Stimulated activated CD8-positive, alpha-beta memory T cell treated with anti-CD3 and anti-CD28 coated beads, Interleukin-2, amount 100 ng/mL, for 1 hour (primary cell): ENCODE measurements at regions not wholly inside any gene's neighbourhood (a gene's known extent, or its start where the extent isn't known, plus 50 kb on each side); places are given as distances from the start of the nearest gene placed in this dataset.
"Not testable (repeated sequence)": the region's sequence is repeated elsewhere in the genome, so short reads cannot be mapped to it uniquely, and the experiment has no call there.

Experiments
- DNase-seq, 2 donors: peaks; one replicate each; pipeline ENCODE4 v3.0.0-alpha.2; 2020; ENCODE audit warnings: low read depth in 2 of 2

GRCh38 chr2:133624551-133624950 lies 56.3 kb upstream of the NCKAP5 start:
- DNase-seq: no peak

GRCh38 chr2:133627741-133628140 lies 59.5 kb upstream of the NCKAP5 start:
- DNase-seq: no peak

DNA sequence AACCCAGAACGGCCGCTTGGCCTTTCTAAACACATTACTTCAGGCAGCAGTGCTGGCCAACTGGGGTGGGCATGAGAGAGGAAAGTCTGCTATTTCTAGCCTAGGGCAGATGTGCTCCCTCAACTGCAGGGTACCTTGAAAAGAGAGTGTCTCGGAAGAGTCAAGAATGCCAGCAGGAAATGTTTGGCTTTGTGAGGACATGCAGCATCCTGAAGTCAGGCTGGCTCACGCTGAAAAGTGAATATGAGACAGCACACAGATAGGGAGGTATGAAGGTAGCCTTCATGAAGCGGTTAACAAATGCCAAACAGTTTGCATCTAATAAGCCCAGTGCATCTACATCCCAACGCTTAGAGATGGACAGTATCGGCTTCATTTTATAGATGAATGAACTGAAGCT lies 65.0 kb upstream of the NCKAP5 start:
- no peak for DNase-seq

DNA sequence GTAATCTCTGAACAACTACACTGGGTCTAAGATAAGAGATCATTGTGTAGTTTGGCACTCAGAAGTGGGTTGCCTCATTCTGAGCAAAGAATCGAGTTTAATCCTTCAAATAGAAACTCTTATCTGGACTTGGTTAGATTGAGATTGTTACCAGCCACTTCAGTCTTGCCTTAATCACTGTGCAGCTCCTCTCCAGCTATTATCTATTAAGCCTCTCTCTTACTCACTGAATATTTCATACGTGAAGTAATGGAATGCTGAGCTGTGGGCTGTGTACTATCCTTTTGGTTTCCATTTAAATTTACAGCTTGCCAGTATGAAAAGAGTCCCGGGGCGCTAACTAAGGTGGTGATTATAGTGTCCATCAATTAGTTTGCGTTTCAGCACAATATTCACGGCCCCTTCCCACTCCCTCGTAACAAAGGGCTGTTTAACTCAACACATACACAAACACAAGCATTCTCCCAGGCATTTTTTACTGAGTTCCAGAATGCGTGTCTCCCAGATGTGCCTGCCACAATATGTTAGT lies 65.7 kb upstream of the NCKAP5 start:
- DNase-seq: no peak

DNA sequence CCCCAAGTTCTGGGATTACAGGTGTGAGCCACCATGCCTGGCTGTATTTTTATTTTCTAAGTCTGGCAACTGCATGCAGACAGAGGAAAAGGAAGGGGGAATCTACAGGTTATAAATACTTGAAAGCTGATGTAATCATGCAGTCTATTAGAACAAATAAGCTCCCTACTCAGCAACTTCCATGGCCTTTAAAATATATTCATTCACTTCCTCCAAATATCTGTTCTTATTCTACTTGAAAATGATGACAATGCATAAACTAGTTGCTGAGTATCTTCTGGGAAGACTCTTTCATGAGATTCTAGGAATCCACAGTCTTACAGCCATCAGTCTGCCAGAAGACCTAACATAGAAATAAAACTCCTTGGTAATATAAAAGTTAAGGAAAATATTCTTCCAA lies 66.9 kb upstream of the NCKAP5 start:
- no peak for DNase-seq

DNA sequence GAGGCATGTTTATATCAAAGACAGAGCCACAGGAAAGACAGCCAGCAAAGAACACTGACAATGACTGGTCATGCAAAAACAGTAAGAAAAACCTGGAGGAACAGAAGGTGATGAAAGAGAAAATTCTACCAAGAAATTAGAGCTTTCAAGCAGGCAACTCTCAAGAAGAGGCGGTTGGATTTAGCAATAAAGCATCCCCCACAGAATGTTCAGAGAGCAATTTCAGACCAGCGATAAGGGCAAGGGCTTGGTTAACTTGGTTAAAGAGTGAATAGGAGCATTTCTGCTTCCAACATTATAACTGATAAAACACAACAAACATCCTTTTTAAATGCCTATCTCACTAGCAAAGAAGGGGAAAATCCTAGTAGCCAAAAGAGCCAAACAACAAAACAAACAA lies 68.0 kb upstream of the NCKAP5 start:
- DNase-seq: no peak

- no peak for DNase-seq
Observed at GRCh38 chr2:133640103-133640502, 71.8 kb upstream of the NCKAP5 start.

DNA sequence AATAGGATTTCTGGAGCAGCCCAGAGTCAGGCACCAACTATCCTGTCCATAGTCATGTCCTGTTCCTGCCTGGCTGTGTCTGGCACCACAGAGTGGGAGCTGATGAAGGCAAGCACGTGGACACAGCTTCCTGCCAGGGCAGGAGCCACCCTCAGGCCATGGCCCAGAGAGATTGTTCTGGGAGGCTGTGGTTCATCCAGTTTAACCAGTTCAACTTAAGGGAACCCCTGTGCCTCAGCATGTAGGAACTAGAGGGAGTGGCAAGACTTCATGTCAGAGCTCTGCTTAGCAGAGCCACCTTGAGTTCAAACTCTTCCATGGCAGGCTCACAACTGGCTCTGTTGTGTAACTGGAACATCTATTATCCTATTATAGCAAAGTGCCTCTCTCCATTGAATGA lies 73.2 kb upstream of the NCKAP5 start:
- no peak for DNase-seq

GRCh38 chr2:133641942-133642725 lies 73.9 kb upstream of the NCKAP5 start:
- no peak for DNase-seq

DNA sequence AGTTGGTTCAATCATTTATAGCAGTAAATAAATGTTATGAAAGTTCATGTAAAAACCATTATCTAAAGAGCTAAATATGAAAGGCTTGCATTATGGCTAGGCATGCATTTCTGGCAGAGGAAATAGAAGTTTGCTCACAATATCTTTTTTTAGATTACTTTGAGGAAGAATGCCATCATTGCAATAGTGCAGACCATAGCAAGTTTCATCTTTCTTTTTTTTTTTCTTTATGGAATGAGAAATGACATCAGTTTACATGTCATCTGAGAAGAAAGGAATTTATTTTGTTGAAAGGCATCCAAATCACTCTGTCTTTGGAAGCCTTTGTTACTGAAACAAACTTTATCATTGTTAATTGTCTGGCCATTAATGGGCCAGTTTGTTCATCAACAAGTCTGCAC lies 74.5 kb upstream of the NCKAP5 start:
- no peak for DNase-seq

DNA sequence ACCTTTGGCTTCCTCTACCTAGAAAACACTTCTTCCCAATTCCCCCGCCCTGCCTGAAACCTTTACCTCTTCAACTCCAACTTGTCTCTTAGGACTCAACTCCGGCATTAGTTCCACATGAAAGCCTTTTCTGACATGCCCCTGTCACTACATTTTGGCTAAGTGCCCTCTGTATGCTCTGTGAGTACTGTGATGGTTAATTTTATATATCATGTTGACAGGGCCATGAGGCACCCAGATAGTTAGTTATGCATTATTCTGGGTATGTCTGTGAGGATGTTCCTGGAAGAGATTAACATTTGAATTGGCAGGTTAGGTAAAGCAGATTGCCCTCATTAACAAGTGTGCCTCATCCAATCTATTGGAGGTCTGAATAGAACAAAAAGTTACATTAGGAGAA lies 75.6 kb upstream of the NCKAP5 start:
- no peak for DNase-seq

DNA sequence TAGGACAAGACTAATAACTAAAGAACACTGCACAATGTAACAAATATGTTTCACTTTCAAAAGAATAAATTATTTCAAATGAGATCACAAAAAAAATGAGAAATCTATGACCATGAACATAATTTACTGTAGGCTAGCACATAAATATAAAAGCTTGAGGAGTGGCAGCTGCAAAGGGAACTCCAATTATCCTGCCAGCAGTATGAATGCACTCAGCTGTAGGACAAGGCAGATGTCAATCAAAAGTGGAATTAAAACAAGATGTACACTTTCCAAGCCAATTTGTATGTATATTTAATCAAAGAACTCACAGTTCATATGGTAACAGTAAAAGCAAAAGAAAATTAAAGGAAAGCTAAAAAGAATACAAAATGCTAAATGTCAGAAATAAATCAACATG lies 76.6 kb upstream of the NCKAP5 start:
- DNase-seq: no peak

GRCh38 chr2:133647386-133647785 lies 79.1 kb upstream of the NCKAP5 start:
- not testable (repeated sequence) for DNase-seq

GRCh38 chr2:133651861-133652260 lies 83.6 kb upstream of the NCKAP5 start:
- DNase-seq: no peak

GRCh38 chr2:133652398-133652797 lies 84.1 kb upstream of the NCKAP5 start:
- DNase-seq: no peak

DNA sequence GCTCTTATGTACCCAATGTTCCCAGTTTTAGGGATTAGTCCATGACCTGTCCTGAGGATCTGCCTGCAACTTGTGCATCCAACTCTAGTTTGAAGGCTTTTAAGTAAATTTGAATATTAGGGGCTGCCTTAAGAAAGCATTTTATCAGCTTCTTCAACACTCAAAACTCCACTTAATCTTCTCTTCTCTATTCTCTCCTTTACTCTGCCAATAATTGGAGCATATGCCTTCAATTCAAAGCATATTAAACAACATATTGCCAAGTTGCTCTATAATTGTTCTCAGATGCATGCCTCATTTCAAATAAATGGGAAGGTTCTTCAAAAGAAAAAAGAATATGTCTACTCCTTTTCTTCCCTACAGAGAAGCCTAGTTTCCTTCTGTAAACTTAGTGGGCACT lies 84.8 kb upstream of the NCKAP5 start:
- no peak for DNase-seq

DNA sequence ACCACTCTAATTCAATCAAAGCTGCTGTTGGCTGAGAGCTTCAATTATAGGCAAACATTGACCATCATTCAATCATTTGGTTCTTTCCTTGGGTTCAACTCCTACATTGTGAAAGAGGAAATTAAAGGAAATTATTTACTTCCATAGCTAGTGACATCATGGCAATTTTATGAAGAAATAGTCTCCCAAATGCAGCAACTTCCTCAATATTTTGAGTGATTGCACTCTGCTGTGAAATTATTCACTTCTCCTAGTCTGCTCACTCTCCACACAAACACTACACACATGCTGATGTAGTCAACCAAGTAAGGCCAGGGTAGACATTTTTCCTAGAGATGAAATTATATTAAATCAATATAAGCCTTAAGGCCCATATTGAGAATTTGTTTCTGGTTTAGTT lies 86.7 kb upstream of the NCKAP5 start:
- DNase-seq: no peak

DNA sequence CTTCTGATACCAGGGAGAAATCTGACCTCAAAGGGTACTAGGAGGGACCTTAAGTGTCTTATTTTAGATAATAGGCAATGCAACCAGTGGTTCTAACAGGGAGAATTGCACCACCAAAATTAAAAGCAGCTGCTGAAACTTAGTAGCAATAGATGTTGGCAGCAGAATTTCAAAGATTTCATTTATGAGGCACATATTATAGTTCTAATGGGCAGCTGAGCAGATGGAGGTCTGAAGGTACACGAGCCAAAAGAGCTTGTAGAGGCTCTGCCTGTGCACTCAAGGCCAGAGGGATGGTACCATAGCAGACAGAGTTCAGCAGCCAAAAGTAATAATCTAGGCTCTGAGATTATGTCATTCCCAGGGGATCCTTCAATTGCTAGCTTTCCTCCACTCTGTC lies 87.3 kb upstream of the NCKAP5 start:
- no peak for DNase-seq

DNA sequence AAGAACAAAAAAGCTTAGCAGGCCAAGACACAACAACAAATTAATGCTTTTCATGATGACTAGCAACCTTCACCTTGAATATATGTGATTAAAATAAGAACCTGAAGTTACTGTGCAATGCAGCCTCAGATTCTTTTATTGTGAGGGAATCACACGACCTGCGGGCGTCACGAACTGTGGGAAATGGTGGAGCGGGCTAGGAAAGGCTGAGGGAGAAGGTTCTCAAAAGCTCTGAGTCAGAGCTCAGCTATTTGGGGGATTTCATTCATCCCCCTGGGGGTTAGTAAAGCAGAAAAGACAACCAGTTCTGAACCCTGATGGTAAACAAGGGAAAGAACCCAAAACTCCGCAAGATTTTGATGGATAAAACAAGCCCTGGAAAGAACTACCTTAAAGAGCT lies 89.3 kb upstream of the NCKAP5 start:
- DNase-seq: no peak

GRCh38 chr2:133658020-133658903 lies 90.0 kb upstream of the NCKAP5 start:
- DNase-seq: no peak

DNA sequence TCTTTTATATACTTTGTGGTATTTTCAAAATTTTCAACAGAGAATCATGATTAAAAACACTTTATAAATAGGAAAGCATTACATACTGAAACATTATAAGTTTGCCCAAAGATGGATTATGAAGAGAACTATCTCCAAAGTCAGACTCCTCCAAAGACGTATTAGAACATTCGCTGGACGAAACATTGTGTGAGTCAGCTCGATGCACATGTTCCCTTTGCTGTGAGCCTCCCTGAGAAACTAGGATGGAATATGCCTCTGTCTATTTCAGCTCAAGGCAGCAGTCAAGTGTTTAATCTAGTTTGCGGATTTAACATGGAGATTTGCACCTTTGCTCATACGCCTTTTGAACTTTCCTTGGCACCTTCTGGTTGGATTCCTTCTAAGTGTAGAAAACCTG lies 92.2 kb upstream of the NCKAP5 start:
- no peak for DNase-seq

DNA sequence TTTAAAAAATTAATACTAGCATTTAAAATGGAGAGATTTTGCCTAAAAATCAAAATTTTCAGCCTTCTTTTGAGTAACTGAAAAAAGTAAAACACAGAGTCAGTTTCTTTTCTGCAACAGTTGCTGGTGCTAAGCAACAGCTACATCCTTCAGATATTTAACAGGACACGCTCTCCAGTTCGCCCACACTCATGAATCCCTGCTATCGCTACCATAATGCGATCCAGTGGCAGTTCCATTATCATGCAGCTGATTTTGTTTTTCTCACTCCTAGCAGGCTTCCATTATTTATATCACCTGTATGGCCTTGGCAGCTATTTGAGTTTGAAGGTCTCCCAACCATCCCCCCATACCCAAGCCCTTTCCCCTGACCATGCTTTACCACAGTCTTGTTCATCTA lies 93.1 kb upstream of the NCKAP5 start:
- no peak for DNase-seq

DNA sequence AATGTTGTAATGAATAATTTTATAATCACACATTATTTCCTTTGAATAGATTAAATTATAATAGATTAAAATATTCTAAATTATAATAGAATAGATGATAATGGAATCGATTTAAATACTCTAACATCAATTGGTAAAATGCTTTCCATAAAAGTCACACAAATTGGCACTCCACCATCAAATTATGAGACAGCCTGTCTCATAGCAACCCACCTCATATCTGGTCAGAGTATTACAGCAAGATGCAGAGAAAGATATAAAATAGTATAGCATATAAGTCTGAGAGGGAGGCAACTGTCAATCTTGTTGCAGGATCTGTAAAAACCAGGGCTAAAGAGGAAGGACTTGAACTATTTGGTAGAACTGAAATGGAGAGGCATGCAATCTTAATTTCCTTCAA lies 98.4 kb upstream of the NCKAP5 start:
- no peak for DNase-seq
